ENCODE measurements at regions not wholly inside any gene's neighbourhood (a gene's known extent, or its start where the extent isn't known, plus 50 kb on each side); places are given as distances from the start of the nearest gene placed in this dataset.

- DNase-seq (ENCODE audit: low spot score) (no peak), ATAC-seq (no peak)
- Mint-ChIP-seq H3K27ac (no peak overlapping the region), H3K36me3 (no peaks in the 10 kb centered on the region), H3K9me3 (no peaks in the 10 kb centered on the region), H3K27me3 (ENCODE audit: low read depth) (no peaks in the 10 kb centered on the region), H3K4me3 (no peak overlapping the region), H3K4me1 (no peaks in the 10 kb centered on the region)
- no peak for TF ChIP-seq E2F5 (CRISPR knock-in tag; IDR thresholded peaks at IDR 0.05)
- no peak for TF ChIP-seq ZNF232 (CRISPR knock-in tag; IDR thresholded peaks at IDR 0.05)
- no peak for TF ChIP-seq FOXP1 (CRISPR knock-in tag; IDR thresholded peaks at IDR 0.05; ENCODE audit: borderline replicate concordance)
- TF ChIP-seq, protein P1, sequence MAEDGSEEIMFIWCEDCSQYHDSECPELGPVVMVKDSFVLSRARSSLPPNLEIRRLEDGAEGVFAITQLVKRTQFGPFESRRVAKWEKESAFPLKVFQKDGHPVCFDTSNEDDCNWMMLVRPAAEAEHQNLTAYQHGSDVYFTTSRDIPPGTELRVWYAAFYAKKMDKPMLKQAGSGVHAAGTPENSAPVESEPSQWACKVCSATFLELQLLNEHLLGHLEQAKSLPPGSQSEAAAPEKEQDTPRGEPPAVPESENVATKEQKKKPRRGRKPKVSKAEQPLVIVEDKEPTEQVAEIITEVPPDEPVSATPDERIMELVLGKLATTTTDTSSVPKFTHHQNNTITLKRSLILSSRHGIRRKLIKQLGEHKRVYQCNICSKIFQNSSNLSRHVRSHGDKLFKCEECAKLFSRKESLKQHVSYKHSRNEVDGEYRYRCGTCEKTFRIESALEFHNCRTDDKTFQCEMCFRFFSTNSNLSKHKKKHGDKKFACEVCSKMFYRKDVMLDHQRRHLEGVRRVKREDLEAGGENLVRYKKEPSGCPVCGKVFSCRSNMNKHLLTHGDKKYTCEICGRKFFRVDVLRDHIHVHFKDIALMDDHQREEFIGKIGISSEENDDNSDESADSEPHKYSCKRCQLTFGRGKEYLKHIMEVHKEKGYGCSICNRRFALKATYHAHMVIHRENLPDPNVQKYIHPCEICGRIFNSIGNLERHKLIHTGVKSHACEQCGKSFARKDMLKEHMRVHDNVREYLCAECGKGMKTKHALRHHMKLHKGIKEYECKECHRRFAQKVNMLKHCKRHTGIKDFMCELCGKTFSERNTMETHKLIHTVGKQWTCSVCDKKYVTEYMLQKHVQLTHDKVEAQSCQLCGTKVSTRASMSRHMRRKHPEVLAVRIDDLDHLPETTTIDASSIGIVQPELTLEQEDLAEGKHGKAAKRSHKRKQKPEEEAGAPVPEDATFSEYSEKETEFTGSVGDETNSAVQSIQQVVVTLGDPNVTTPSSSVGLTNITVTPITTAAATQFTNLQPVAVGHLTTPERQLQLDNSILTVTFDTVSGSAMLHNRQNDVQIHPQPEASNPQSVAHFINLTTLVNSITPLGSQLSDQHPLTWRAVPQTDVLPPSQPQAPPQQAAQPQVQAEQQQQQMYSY (CRISPR knock-in tag; IDR thresholded peaks at IDR 0.05) = no peak
- no peak for TF ChIP-seq SMAD3 (CRISPR knock-in tag; IDR thresholded peaks at IDR 0.05; ENCODE audit: borderline replicate concordance)
- no peak for TF ChIP-seq ARID4B (CRISPR knock-in tag; IDR thresholded peaks at IDR 0.05; ENCODE audit: borderline replicate concordance)
- no peak for TF ChIP-seq EMX1 (CRISPR knock-in tag; IDR thresholded peaks at IDR 0.05)
- no peak for TF ChIP-seq CREM (CRISPR knock-in tag; IDR thresholded peaks at IDR 0.05)
- TF ChIP-seq, protein P2, sequence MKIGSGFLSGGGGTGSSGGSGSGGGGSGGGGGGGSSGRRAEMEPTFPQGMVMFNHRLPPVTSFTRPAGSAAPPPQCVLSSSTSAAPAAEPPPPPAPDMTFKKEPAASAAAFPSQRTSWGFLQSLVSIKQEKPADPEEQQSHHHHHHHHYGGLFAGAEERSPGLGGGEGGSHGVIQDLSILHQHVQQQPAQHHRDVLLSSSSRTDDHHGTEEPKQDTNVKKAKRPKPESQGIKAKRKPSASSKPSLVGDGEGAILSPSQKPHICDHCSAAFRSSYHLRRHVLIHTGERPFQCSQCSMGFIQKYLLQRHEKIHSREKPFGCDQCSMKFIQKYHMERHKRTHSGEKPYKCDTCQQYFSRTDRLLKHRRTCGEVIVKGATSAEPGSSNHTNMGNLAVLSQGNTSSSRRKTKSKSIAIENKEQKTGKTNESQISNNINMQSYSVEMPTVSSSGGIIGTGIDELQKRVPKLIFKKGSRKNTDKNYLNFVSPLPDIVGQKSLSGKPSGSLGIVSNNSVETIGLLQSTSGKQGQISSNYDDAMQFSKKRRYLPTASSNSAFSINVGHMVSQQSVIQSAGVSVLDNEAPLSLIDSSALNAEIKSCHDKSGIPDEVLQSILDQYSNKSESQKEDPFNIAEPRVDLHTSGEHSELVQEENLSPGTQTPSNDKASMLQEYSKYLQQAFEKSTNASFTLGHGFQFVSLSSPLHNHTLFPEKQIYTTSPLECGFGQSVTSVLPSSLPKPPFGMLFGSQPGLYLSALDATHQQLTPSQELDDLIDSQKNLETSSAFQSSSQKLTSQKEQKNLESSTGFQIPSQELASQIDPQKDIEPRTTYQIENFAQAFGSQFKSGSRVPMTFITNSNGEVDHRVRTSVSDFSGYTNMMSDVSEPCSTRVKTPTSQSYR (CRISPR knock-in tag; IDR thresholded peaks at IDR 0.05) = no peak
- TF ChIP-seq TCF7 (CRISPR knock-in tag; IDR thresholded peaks at IDR 0.05; ENCODE audit: low read depth) = no peak
- TF ChIP-seq NR3C1 (CRISPR knock-in tag; conservative IDR thresholded peaks at IDR 0.05; ENCODE audit: low read depth) = no peak
- TF ChIP-seq HMGA2 (CRISPR knock-in tag; IDR thresholded peaks at IDR 0.05) = no peak
- no peak for TF ChIP-seq SMAD4 (CRISPR knock-in tag; IDR thresholded peaks at IDR 0.05)
- TF ChIP-seq, protein P3, sequence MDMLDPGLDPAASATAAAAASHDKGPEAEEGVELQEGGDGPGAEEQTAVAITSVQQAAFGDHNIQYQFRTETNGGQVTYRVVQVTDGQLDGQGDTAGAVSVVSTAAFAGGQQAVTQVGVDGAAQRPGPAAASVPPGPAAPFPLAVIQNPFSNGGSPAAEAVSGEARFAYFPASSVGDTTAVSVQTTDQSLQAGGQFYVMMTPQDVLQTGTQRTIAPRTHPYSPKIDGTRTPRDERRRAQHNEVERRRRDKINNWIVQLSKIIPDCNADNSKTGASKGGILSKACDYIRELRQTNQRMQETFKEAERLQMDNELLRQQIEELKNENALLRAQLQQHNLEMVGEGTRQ (CRISPR knock-in tag; IDR thresholded peaks at IDR 0.05) = no peak
- no peak for TF ChIP-seq TP53 (CRISPR knock-in tag; IDR thresholded peaks at IDR 0.05)
- POLR2A ChIA-PET = no interaction called here
- CTCF ChIA-PET = no interaction called here
Measured at GRCh38 chr2:212843409-212844199, 305.0 kb upstream of the ERBB4 start.
